HG03442 (cell line): ENCODE measurements at regions not wholly inside any gene's neighbourhood (a gene's known extent, or its start where the extent isn't known, plus 50 kb on each side); places are given as distances from the start of the nearest gene placed in this dataset.

Experiments used
- ATAC-seq: cut with Tn5 transposase; IDR thresholded peaks from one replicate; pipeline ENCODE4 v1.9.1; 2021; ENCODE audit warnings: mild to moderate bottlenecking, moderate library complexity; ENCODE audit not compliant: unreplicated experiment

- ATAC-seq, result no peak
Observed at GRCh38 chr20:20938599-20938998, 167.6 kb downstream of the LINC00237 start.

GRCh38 chr20:20938131-20938530, 168.0 kb downstream of the LINC00237 start:
- ATAC-seq, result no peak

DNA sequence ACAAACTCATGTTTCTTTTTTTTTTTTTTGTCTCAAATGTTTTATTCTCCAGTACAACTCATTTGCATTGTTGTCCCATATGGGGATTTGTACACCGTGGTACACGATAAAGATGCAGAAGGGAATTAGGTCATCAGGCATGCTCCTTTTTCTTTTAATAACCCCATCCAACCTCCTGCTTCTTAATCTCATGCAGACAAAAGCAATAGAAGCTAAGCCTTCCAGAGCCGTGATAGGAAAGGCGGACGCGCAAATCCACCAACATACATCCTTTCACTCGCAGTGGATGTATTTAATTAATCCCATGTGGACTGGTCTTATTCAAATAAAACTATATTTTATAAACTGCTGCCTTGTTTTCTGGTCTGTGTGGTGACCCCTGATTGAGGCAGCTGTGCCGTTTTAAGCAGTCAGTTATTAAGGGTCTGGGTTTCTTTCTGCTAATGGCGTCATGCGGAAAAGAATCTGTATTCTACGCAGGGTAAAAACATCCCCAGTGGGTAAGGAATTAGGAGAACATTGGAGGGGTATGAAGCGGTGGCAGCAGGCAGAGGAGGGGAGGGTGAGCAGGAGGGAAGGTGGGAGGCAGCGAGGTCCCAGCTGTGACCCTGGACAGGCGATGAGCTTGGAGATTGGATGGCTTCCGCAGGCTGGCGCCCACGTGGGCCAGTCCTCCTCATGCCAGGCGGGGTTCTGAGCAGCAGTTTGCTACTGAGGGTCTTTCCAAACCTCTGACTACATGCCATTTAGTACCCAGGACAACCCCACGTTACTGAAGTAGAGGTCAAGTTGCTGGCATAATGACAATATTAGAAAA, 172.8 kb downstream of the LINC00237 start:
- ATAC-seq, result no peak

GRCh38 chr20:20932156-20932555, 174.0 kb downstream of the LINC00237 start:
- ATAC-seq, result no peak

DNA sequence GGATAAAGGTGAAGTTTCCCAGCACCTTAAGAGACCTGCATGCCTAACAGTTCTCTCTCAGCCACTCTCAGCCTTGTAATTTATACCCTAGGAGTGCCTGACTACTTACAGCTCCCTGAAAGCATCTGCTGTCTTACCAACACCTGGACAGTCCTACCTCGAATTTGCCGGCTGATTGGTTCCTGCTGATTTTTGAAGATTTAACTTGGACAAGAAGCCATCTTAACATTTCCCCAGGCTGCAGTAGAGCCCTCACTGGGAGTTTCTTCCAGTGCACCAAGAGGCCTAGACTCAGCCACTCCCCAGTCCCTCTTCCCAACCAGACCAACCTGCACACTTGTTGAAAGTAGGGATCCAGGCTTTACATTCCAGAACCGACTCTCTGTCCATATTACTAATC, 174.5 kb downstream of the LINC00237 start:
- ATAC-seq, result no peak

DNA sequence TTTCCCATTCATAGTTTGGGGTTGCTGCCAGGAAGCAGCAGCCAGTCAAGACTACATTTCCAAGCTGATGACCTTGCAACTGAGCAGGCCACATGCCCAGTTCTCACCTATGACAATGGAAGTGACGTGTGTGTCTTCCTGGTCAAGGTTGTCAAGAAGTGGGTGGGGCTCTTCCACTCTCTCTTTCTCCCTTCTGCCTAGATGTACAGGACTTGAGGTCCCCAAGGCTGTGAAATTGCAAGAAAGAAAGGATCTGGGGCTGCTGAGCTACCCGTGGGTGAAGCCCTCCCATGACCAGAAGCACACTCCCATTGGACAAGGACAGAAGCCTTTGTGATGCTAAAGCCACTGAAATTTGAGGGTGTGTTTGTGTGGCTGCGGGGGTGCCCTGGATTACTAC, 175.1 kb downstream of the LINC00237 start:
- no peak for ATAC-seq

- ATAC-seq, result no peak
Observed at GRCh38 chr20:20930500-20930899, 175.7 kb downstream of the LINC00237 start.

DNA sequence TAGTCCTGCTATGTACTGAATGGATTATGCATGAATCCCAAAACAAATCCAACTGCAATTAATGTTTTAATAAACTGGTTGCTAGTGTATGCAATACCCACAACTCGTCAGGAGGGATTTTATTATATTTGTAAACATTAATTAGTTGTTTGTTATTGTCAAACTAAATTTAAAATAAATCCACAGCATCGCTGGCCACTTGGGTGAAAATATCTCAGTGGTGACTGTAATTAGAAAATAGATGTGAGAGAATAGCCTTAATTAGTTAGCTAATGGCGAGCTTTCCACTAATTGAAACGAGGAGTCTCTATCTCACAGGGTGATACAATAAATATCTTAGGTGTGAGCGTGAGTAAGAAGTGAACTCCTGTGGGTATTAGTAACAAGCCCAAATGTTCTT, 176.8 kb downstream of the LINC00237 start:
- no peak for ATAC-seq

GRCh38 chr20:20926222-20926905, 179.8 kb downstream of the LINC00237 start:
- no peak for ATAC-seq

- no peak for ATAC-seq
Observed at GRCh38 chr20:20920433-20920832, 185.7 kb downstream of the LINC00237 start.

DNA sequence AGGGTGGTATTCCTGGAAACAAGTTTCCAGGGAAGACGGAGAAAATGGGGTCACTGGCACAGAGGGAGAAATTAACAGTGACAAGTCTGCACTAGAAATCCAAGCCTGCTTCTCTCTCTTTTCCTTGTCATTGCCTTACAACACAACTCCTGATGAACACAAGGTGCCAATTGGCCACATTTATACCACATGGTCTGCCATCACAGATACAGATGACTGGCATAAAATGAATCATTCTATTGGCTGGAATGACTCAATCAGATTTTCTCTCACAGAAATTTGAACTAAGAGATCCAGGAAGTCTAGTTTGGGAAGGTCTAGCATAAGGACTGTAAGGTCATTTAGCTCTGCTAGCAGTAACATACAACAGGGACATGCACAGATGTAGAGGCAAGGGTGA, 190.3 kb downstream of the LINC00237 start:
- no peak for ATAC-seq

DNA sequence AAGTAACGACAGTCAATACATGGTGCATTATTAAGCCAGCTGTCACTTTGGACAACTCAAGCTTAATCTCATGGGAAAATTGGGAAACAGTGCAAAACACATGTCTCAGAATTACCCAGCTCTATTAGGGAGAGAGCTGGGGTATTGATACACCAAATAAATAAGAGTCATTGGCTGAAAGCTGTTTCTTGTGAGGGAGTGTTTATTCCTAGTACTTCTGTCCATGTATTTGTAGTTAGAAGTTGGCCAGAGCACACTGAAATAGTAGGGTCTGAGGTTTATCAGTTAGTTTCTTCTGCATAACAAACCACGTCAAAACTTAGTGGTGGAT, 192.0 kb upstream of the RALGAPA2 start:
- no peak for ATAC-seq

DNA sequence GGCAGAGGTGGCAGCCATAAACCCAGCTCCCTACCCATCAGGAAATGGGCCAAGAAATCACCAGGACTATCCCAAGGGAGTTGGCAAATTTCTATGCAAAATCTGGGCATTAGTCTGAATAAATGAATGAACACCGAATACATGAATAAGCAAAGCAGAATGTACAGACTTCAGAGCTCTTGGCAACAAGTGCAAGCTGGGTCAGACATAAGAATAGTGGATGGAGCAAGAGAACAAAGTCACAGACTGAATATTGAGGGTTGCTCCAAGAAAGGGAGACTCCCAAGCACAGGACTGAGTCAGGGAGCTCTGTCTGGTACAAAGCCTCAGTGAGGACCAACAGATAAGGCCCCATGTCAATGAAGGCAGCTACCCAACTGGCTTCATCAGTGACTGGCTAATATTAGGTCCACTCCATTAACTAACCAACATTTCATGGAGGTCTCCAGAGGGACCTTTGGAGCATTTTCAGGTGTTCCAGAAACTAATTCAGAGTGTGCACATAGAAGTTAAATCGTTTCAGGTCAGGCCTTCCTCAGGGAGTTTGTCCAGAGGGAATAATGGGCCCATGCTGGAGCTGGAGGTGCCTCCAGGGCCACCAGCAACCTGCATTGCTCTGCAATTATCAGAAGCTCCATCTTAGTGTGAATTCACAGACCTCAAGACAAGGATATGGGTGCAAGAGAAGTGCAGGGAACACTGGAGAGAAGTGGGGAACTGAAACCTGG, 191.5 kb upstream of the RALGAPA2 start:
- ATAC-seq, result no peak

DNA sequence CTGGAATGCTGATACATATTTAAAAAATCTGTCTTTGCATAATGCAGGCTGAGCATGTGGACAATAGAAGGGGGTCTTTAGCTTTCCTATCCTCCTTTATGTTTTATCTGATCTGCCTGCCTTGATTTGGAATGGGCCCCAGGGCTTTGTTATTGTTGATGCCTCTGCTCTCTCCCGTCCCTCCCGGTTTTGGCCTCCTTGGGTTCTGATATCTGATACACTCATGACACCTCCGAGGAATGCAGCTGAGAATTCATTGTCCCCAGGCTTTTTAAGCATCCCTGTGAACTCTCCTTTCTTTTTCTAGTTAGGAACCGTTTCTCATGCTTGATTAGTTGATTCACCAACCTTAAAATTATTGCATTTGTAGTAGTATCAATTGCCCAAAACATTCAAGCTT, 185.5 kb upstream of the RALGAPA2 start:
- ATAC-seq, result no peak

- ATAC-seq, result no peak
Observed at GRCh38 chr20:20897145-20897544, 184.7 kb upstream of the RALGAPA2 start.

DNA sequence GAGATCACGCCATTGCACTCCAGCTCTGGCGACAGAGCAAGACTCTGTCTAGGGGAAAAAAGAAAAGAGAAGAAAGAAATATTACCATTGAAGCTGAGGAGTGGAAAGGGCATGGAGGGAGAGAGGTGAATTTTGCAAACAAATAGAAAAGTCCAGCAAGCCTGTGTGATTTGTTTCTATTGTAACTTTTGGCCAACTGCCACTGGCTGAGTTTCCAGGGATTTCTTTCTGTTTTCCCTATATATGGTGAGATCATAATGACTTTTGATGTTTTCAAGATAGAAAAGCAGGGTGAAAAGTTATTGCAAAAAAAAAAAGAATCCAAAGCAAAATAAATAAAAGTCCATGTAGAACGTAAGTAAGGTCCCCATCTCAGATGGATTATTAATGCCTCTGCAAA, 184.2 kb upstream of the RALGAPA2 start:
- ATAC-seq, result no peak

DNA sequence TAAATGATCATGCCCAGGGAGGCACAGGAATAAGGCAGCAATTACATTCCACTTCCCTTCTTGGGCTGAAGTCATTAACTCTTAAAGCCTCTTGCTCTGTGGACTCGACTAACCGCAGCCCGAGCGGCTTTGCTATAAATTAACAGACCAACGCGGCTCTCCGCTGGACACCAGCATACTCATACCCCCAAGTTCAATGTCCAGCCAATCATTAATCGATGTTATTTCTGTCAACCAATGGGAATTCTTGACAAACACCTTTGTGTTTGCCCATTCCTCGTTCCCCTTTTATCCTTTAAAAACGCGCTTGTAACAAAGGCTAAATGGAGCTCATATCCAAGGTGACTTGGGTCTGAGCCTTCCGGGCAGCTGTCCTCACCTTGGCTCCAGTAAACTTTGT, 183.1 kb upstream of the RALGAPA2 start:
- no peak for ATAC-seq

- no peak for ATAC-seq
Observed at GRCh38 chr20:20894753-20895152, 182.3 kb upstream of the RALGAPA2 start.

GRCh38 chr20:20894280-20894679, 181.8 kb upstream of the RALGAPA2 start:
- ATAC-seq, result no peak

- no peak for ATAC-seq
Observed at GRCh38 chr20:20892328-20892727, 179.9 kb upstream of the RALGAPA2 start.

- ATAC-seq, result no peak
Observed at GRCh38 chr20:20890751-20891150, 178.3 kb upstream of the RALGAPA2 start.

DNA sequence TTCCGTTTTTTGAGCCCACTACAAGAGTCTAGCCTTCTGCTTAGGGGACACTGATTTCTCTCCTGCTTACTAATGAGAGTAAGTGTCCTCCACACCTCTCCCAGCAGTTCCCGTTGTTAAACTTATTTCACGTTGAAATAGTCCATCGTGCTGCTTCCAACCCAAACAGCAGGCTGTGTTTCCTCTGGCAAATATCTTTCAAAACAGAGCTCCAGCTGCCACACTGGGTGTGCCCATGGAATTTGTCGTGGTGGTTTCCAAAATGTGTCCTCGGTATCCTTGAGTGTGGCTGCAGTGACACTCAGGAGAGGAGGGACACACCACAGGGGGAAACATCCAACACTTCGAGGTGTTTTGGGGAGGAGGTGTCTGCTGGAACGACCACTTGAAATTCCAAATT, 176.5 kb upstream of the RALGAPA2 start:
- ATAC-seq, result no peak
